ENCODE measurements at regions not wholly inside any gene's neighbourhood (a gene's known extent, or its start where the extent isn't known, plus 50 kb on each side); places are given as distances from the start of the nearest gene placed in this dataset.

DNA sequence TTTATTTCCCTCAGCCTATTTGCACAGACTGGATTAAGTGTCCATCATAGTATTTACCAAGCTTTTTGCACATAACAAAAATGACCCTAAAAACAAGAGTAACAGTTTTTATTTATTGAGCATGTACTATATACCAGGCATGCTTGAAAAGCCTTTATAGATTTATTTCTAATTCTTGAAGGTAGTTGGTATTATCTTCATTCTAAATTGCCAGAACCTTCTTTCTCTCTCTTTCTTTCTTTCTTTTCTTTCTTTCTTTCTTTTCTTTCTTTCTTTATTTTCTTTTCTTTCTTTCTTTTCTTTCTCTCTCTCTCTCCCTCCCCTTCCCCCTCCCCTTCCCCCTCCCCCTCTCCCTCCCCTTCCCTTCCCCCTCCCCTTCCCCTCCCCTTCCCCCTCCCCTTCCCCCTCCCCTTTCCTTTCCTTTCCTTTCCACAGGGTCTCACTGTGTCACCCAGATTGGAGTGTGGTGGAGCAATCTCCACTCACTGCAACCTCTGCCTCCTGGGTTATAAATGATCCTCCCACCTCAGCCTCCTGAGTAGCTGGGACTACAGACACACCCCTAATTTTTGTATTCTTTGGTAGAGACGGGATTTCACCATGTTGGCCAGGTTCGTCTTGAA is 310.9 kb upstream of the RBFOX1 start:
- DNase-seq (ENCODE audit: low read depth in 3 of 3, low spot score in 1 of 3): no peak

- DNase-seq (ENCODE audit: low read depth in 3 of 3, low spot score in 1 of 3): no peak
Observed at GRCh38 chr16:7017006-7017662, 315.5 kb upstream of the RBFOX1 start.

GRCh38 chr16:7014756-7015155 is 317.9 kb upstream of the RBFOX1 start:
- DNase-seq (ENCODE audit: low read depth in 3 of 3, low spot score in 1 of 3): no peak

- no peak for DNase-seq (ENCODE audit: low read depth in 3 of 3, low spot score in 1 of 3)
Observed at GRCh38 chr16:7013990-7014389, 318.7 kb upstream of the RBFOX1 start.

DNA sequence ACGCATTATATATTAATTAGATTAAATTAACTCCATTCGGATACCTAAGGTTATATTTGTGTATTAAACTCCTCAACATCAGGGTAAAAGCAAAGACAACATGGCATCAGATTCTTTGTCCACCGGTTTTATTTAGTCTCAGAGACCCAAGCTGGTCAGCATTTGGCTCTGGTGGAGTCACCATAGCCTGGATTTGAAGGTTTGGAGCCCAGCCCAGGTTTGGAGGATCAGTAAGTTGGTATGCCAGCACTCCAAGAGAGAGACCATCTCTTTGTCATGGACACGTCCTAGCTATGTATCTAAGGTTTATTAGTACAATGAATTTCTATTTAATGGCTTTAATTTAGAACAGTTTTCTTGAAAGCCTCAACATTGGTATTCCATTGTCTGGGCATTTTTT is 328.4 kb upstream of the RBFOX1 start:
- no peak for DNase-seq (ENCODE audit: low read depth in 3 of 3, low spot score in 1 of 3)

DNA sequence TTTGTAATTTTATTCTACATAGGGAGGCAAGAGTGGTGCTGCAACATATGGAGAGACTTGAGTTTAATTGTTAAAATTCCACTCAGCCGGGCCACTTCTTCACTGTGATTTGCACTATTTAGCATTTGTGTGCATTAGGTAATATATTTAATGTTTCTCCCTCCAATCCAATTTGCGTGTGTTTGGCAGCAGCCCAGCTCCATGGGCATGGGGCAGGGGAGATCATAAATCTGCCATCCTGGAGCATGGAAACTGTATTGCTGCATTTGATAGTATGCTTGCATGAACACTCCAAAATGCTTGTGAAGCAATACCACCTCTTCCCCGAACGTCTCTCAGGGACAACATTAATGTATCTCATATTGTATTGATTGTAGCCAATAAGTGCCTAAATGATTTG is 339.1 kb upstream of the RBFOX1 start:
- DNase-seq (ENCODE audit: low read depth in 3 of 3, low spot score in 1 of 3): no peak

DNA sequence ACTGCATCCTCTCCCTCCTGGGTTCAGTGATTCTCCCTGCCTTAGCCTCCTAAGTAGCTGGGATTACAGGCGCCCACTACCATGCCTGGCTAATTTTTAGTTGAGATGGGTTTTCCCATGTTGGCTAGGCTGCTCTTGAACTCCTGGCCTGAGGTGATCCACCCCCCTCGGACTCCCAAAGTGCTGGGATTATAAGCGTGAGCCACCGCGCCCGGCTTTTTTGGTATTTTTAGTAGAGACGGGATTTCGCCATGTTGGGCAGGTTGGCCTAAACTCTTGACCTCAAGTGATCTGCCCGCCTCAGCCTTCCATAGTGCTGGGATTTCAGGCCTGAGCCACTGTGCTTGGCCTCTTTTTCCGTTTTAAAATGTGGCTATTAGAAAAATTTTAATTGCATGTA is 343.8 kb upstream of the RBFOX1 start:
- DNase-seq (ENCODE audit: low read depth in 3 of 3, low spot score in 1 of 3): no peak

DNA sequence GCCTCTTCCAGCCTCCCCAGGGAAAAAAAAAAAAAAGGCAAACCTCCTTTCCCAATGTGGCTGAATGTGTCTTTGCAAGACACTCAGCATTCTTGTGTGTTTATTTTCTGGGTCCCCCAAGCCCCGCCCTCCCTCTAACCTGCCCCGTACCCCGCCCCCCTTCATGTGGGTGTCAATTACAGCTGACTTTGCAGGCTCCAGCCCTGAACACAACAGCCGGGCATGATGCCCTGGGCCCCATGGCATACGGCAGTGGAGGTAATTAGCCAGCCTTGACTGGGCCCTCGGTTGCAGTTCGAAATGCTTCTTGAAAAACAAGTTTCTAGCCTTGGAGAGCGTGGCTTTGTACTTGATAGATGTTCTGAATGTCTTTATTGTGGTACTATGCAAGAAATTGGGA is 354.7 kb upstream of the RBFOX1 start:
- DNase-seq (ENCODE audit: low read depth in 3 of 3, low spot score in 1 of 3): no peak

GRCh38 chr16:6977291-6977690 is 355.4 kb upstream of the RBFOX1 start:
- no peak for DNase-seq (ENCODE audit: low read depth in 3 of 3, low spot score in 1 of 3)

GRCh38 chr16:6976716-6977115 is 355.9 kb upstream of the RBFOX1 start:
- no peak for DNase-seq (ENCODE audit: low read depth in 3 of 3, low spot score in 1 of 3)

DNA sequence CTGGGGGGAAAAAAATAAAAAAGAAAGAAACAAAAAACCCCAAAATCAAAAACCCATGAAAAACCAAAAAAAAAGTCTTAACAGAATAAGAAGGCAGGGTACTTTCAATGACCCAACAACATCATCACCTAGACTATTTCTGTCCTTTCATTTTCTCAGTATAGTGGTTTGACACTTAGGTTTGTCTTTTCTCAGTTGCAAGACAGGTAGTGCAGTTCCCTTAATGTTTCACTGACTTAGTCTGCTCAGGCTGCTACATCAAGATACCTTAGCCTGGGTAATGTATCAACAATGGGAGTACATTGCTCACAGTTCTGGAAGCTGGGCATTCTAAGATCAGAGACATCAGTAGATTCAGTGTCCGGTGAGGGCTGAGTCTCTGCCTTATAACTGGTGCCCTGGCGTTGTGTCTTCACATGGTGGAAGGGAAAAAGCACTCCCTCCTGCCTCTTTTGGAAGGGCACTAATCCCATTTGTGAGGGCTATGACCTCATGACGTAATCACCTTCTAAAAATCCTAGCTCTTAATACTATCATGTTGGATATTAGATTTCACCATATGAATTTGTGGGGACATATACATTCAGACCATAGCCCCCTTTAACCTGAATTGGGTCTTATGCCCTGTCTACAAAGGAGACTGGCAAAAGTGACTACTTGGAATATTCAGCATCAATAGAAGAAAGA is 362.3 kb upstream of the RBFOX1 start:
- DNase-seq (ENCODE audit: low read depth in 3 of 3, low spot score in 1 of 3): no peak

DNA sequence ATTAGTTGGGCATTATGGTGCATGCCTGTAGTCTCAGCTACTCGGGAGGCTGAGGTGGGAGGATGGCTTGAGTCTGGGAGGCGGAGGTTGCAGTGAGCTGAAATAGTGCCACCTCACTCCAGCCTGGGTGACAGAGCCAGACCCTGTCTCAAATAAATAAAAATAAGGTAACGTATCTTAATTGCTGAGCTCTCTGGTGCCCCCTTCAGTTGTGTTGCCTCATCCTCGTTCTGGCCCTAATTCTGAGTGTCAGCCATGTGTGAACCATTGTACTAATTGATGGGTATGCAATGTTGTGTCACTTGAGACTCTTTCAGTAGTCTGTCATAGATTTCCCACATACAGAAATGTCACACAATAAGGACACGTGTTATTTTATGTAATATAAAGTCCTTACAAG is 363.1 kb upstream of the RBFOX1 start:
- no peak for DNase-seq (ENCODE audit: low read depth in 3 of 3, low spot score in 1 of 3)

- DNase-seq (ENCODE audit: low read depth in 3 of 3, low spot score in 1 of 3): no peak
Observed at GRCh38 chr16:6967796-6968320, 364.8 kb upstream of the RBFOX1 start.

- no peak for DNase-seq (ENCODE audit: low read depth in 3 of 3, low spot score in 1 of 3)
Observed at GRCh38 chr16:6966925-6967324, 365.7 kb upstream of the RBFOX1 start.

DNA sequence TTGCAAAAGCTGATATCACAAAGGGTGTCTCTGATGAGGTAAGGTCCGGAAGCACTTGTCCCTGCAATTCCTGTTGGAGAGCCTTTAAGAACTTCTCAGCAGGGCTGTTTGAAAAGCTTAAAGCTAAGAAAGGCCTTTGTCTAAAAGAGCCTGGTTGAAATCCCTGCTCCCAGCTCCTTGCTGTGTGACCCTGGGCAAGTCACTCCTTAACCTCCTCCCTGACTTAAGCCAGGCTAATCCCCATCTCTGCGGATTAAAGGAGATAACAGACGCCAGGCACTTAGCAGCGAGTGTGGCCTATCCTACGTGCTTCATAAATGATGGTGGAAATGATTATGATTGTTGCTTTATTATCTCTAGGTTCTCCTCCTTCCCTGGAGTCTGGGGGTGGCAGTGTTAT is 368.0 kb upstream of the RBFOX1 start:
- no peak for DNase-seq (ENCODE audit: low read depth in 3 of 3, low spot score in 1 of 3)

GRCh38 chr16:6961704-6962103 is 370.9 kb upstream of the RBFOX1 start:
- no peak for DNase-seq (ENCODE audit: low read depth in 3 of 3, low spot score in 1 of 3)

DNA sequence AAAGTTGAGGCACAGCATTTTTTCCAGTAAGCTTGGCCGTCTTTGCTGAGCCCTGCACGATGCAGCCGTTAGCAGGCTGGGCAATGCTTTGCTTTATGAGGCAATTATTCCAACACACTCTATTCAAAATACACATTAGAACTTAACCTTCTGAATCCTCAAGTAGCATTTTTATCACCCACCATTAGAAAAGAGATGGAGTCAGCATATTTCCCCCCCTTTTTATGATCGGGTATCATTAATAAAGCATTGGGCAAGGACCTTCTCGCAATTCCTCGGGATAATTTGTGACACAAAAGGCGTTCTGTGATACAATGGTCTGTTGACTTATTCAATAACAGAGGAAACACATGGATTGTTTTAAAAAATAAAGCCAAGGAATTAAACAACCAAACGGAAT is 374.5 kb upstream of the RBFOX1 start:
- DNase-seq (ENCODE audit: low read depth in 3 of 3, low spot score in 1 of 3): no peak

DNA sequence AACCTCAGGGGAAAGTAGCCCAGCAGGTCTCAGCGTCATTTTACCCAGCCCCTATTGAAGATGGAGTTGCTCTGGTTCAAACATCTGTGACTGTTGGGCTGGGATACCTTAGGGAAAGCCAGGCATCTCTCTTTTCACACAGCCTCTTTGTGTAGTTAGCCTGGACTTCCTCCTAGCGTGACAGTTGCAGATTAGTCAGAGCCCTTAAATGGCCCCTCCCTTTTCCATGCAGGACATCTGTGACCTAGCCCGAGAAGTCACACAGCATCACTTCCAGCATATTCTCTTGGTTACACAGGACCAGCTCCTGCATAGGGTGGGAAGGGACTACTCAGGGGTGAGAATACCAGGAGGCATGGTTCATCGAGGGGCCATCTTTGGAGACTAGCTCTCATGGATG is 375.0 kb upstream of the RBFOX1 start:
- DNase-seq (ENCODE audit: low read depth in 3 of 3, low spot score in 1 of 3): no peak

- no peak for DNase-seq (ENCODE audit: low read depth in 3 of 3, low spot score in 1 of 3)
Observed at GRCh38 chr16:6956511-6956910, 376.1 kb upstream of the RBFOX1 start.

DNA sequence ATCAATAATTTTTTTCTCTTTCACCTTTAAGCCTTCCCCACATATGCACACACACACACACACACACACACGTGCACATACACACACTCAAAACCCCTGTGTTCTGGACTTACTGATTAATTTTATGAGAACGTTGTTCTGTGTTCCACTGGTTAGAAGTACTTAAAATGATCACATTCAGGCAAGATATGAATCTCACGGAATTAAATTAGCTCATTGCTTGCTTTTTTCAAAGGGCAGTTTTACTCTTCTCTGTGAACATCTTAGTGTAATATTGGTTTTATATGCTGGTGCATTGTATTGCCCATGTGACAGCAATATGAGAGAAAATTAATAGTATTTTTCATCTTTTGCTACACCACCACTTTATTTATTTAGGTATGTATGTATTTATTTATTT is 377.3 kb upstream of the RBFOX1 start:
- DNase-seq (ENCODE audit: low read depth in 3 of 3, low spot score in 1 of 3): no peak

DNA sequence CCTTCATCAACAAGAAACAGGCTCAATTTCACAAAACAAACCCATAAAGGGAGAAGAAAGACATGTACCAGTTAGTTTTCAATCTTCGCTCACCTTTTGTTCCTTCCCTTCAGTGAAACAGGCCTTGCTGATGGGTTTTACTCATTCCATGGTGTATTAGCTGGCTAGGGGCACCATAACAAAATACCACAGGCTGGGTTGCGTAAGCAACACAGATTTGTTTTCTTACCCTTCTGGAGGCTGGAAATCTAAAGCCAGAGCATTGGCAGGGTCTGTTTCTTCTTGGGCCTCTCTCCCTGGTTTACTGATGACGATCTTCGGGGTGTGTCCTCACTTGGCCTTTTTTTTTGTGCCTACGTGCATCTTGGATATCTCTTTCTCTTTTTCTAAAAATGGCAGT is 383.4 kb upstream of the RBFOX1 start:
- no peak for DNase-seq (ENCODE audit: low read depth in 3 of 3, low spot score in 1 of 3)

DNA sequence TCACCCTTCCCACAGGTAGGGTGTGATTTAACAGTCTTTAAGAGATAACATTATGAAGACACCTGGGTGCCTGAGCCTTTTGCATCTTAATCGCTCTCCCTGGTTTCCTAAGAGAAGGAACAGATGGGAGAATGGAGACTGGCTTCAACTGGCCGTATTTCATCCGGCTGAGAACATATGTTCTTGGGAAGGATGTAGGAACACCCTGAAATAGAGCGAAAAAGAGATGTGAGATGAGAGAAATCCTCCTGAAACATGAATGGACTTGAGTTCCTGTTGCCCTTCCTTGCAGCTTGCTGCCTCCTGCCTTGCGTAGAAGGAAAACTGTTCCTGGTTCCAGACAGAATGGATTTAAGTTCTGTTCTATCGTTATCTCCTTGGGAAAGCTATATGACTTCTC is 385.4 kb upstream of the RBFOX1 start:
- DNase-seq (ENCODE audit: low read depth in 3 of 3, low spot score in 1 of 3): no peak

DNA sequence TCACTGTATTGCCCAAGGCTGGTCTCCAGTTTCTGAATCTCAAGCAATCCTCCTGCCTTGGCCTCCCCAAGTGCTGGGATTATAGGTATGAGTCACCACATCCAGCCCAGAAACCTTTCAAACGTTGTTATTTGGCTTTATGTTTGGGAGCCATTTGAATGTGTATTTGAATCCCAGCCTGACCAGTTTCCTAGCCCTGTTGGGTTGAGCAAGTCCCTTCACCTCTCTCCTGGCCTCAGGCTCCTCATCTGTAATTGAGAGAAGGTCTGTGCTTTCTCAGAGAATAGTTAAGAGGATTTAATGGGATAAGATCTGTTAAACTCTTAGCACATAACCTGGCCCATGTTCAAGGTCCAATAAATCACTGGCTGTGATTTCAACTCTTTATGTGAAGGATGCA is 385.8 kb upstream of the RBFOX1 start:
- DNase-seq (ENCODE audit: low read depth in 3 of 3, low spot score in 1 of 3): no peak
